ENCODE measurements at regions not wholly inside any gene's neighbourhood (a gene's known extent, or its start where the extent isn't known, plus 50 kb on each side); places are given as distances from the start of the nearest gene placed in this dataset.

DNA sequence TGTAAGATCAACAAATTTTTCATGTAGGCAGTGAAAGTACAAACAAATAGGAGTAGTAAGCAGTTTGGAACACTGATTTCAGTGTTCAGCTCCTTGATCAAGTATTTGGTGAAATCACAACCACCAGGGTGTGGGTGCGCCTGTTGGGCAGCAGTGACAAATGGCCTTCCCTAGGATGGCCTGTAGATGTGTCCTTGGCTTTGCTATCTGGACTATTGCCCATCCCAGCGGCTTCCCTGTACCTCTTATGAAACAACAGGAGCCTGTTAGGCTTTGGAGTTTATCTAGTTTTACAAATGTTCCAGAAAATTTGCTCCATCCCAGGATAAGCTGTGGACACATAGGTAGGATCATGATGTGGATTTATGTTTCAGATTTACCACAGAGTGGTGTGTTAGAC lies 216.8 kb upstream of the FAT1 start:
- TF ChIP-seq, protein P1, sequence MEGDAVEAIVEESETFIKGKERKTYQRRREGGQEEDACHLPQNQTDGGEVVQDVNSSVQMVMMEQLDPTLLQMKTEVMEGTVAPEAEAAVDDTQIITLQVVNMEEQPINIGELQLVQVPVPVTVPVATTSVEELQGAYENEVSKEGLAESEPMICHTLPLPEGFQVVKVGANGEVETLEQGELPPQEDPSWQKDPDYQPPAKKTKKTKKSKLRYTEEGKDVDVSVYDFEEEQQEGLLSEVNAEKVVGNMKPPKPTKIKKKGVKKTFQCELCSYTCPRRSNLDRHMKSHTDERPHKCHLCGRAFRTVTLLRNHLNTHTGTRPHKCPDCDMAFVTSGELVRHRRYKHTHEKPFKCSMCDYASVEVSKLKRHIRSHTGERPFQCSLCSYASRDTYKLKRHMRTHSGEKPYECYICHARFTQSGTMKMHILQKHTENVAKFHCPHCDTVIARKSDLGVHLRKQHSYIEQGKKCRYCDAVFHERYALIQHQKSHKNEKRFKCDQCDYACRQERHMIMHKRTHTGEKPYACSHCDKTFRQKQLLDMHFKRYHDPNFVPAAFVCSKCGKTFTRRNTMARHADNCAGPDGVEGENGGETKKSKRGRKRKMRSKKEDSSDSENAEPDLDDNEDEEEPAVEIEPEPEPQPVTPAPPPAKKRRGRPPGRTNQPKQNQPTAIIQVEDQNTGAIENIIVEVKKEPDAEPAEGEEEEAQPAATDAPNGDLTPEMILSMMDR (IDR thresholded peaks at IDR 0.05): no peak
- no peaks in the 10 kb centered on the region for H3K36me3 Mint-ChIP-seq
- H3K27me3 Mint-ChIP-seq (ENCODE audit: low read depth in 3 of 3): peaks cover 0 to 2% (median 0%) of the 10 kb centered on the region in 3 donors
- H3K4me1 ChIP-seq (ENCODE audit: control insufficient read depth in 1 of 2, insufficient read depth in 2 of 2, low read length in 2 of 2): no peaks in the 10 kb centered on the region
- H3K79me2 ChIP-seq (ENCODE audit: insufficient read depth, low read length): no peaks in the 10 kb centered on the region
- H3K4me3 Mint-ChIP-seq: no peak overlapping the region
- H3K4me1 Mint-ChIP-seq: no peaks in the 10 kb centered on the region
- H3K36me3 ChIP-seq (replicated peaks in 1 of 2; ENCODE audit: control insufficient read depth in 1 of 2, insufficient read depth in 2 of 2, low read length in 2 of 2): no peaks in the 10 kb centered on the region
- H3K27ac ChIP-seq (ENCODE audit: low read depth in 1 of 2, low read length in 2 of 2): no peak overlapping the region
- H3K27me3 ChIP-seq (ENCODE audit: control insufficient read depth in 2 of 2, insufficient read depth in 2 of 2, low read length in 2 of 2): no peaks in the 10 kb centered on the region
- no peaks in the 10 kb centered on the region for H4K20me1 ChIP-seq (ENCODE audit: insufficient read depth, low read length)
- no peak overlapping the region for H3K4me2 ChIP-seq (replicated peaks; ENCODE audit: extremely low read depth, low read length, poor library complexity, severe bottlenecking)
- no peak overlapping the region for H3K4me3 ChIP-seq (replicated peaks in 1 of 3; ENCODE audit: low read depth in 2 of 3, low read length in 3 of 3)
- H3K9ac ChIP-seq (ENCODE audit: insufficient read depth, low read length, poor library complexity, severe bottlenecking): no peak overlapping the region
- WGBS (ENCODE audit: insufficient coverage): no CpG with 5 or more reads among the region's 2 CpGs
- H3K9me3 Mint-ChIP-seq: peaks cover 0 to 6% (median 4%) of the 10 kb centered on the region in 7 donors
- H3K9me3 ChIP-seq (replicated peaks in 1 of 2; ENCODE audit: control insufficient read depth in 1 of 2, insufficient read depth in 1 of 2, low read length in 2 of 2): no peaks in the 10 kb centered on the region
- intact Hi-C loops (cut with micrococcal nuclease): no loop called here
- no peak overlapping the region for H3K27ac Mint-ChIP-seq
- DNase-seq: no peak
- H2AFZ ChIP-seq (ENCODE audit: insufficient read depth, low read depth, low read length, poor library complexity, severe bottlenecking): no peak overlapping the region

DNA sequence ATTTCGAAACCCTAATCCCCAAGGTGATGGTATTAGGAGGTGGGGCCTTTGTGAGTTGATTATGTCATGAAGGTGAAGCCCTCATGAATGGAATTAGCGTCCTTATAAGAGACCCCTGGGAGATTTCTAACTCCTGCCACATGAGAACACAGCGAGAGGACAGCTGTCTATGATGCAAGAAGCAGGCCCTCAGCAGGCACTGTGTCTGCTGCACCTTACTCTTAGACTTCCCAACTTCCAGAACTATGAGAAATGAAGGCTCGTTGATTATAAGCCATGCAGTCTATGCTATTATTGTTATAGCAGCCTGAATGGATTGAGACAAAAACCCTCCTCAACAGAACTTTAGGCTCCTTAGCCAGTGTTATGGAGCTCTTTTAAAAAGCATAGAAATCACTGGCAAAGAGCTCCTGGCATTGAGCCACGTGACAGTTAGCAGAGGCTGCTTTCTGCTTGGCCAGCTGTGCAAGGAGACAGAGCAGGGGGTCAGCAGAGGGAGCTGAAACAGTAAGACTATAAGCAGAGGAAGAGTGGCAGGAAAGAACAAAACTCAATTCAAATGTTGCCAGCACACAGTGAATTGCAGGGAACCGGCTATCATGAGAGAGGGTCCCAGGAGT lies 219.2 kb upstream of the FAT1 start:
- H2AFZ ChIP-seq (ENCODE audit: insufficient read depth, low read depth, low read length, poor library complexity, severe bottlenecking): no peak overlapping the region

More for the DNA sequence above, 219.2 kb upstream of the FAT1 start:
- no peaks in the 10 kb centered on the region for H4K20me1 ChIP-seq (ENCODE audit: insufficient read depth, low read length)
- no peak overlapping the region for H3K27ac ChIP-seq (ENCODE audit: low read depth in 1 of 2, low read length in 2 of 2)
- intact Hi-C loops (cut with micrococcal nuclease): no loop called here
- H3K9ac ChIP-seq (ENCODE audit: insufficient read depth, low read length, poor library complexity, severe bottlenecking): no peak overlapping the region
- DNase-seq: no peak
- no peak overlapping the region for H3K4me3 ChIP-seq (replicated peaks in 1 of 3; ENCODE audit: low read depth in 2 of 3, low read length in 3 of 3)
- H3K9me3 Mint-ChIP-seq: peaks cover 0 to 7% (median 5%) of the 10 kb centered on the region in 7 donors
- no peaks in the 10 kb centered on the region for H3K4me1 ChIP-seq (ENCODE audit: control insufficient read depth in 1 of 2, insufficient read depth in 2 of 2, low read length in 2 of 2)
- H3K27ac Mint-ChIP-seq: no peak overlapping the region
- H3K27me3 ChIP-seq (ENCODE audit: control insufficient read depth in 2 of 2, insufficient read depth in 2 of 2, low read length in 2 of 2): no peaks in the 10 kb centered on the region
- H3K4me3 Mint-ChIP-seq: no peak overlapping the region
- H3K27me3 Mint-ChIP-seq (ENCODE audit: low read depth in 3 of 3): peaks cover 0 to 2% (median 0%) of the 10 kb centered on the region in 3 donors
- TF ChIP-seq, protein P1 (IDR thresholded peaks at IDR 0.05): no peak
- H3K36me3 ChIP-seq (replicated peaks in 1 of 2; ENCODE audit: control insufficient read depth in 1 of 2, insufficient read depth in 2 of 2, low read length in 2 of 2): no peaks in the 10 kb centered on the region
- no peaks in the 10 kb centered on the region for H3K79me2 ChIP-seq (ENCODE audit: insufficient read depth, low read length)
- H3K9me3 ChIP-seq (replicated peaks in 1 of 2; ENCODE audit: control insufficient read depth in 1 of 2, insufficient read depth in 1 of 2, low read length in 2 of 2): peaks cover 0 to 4% of the 10 kb centered on the region in 2 donors
- H3K4me2 ChIP-seq (replicated peaks; ENCODE audit: extremely low read depth, low read length, poor library complexity, severe bottlenecking): no peak overlapping the region
- H3K36me3 Mint-ChIP-seq: no peaks in the 10 kb centered on the region
- 51% methylated on average over 4 of the region's 6 CpGs for WGBS (ENCODE audit: insufficient coverage)
- no peaks in the 10 kb centered on the region for H3K4me1 Mint-ChIP-seq
